GM19035 (cell line): ENCODE measurements at regions not wholly inside any gene's neighbourhood (a gene's known extent, or its start where the extent isn't known, plus 50 kb on each side); places are given as distances from the start of the nearest gene placed in this dataset.

ENCODE experiments used
- ATAC-seq: cut with Tn5 transposase; IDR thresholded peaks from one replicate; pipeline ENCODE4 v1.9.1; 2021; ENCODE audit not compliant: unreplicated experiment

GRCh38 chr2:207235621-207236020 lies 69.9 kb upstream of the KLF7 start:
- ATAC-seq, result no peak

GRCh38 chr2:207236156-207236935 lies 70.6 kb upstream of the KLF7 start:
- ATAC-seq, result no peak

- ATAC-seq, result no peak
Measured at GRCh38 chr2:207238831-207239701, 73.3 kb upstream of the KLF7 start.

- ATAC-seq, result no peak
Measured at GRCh38 chr2:207239754-207240494, 74.2 kb upstream of the KLF7 start.

GRCh38 chr2:207240649-207241048 lies 74.9 kb upstream of the KLF7 start:
- no peak for ATAC-seq

GRCh38 chr2:207241198-207241597 lies 75.5 kb upstream of the KLF7 start:
- ATAC-seq, result no peak

GRCh38 chr2:207243601-207244000 lies 77.9 kb upstream of the KLF7 start:
- ATAC-seq, result no peak

GRCh38 chr2:207244971-207245925 lies 79.5 kb upstream of the KLF7 start:
- no peak for ATAC-seq

- no peak for ATAC-seq
Measured at GRCh38 chr2:207248702-207249377, 83.1 kb upstream of the KLF7 start.

- no peak for ATAC-seq
Measured at GRCh38 chr2:207251022-207251421, 85.3 kb upstream of the KLF7 start.

GRCh38 chr2:207251573-207252192 lies 85.9 kb upstream of the KLF7 start:
- ATAC-seq, result no peak

GRCh38 chr2:207252416-207252815 lies 86.7 kb upstream of the KLF7 start:
- no peak for ATAC-seq

- ATAC-seq, result no peak
Measured at GRCh38 chr2:207252979-207253645, 87.4 kb upstream of the KLF7 start.

- no peak for ATAC-seq
Measured at GRCh38 chr2:207253666-207254345, 88.1 kb upstream of the KLF7 start.

- ATAC-seq, result no peak
Measured at GRCh38 chr2:207254591-207255464, 89.1 kb upstream of the KLF7 start.

GRCh38 chr2:207255565-207256470 lies 90.1 kb upstream of the KLF7 start:
- ATAC-seq, result no peak
